UCSD-AML1 (cell line): ENCODE measurements at regions not wholly inside any gene's neighbourhood (a gene's known extent, or its start where the extent isn't known, plus 50 kb on each side); places are given as distances from the start of the nearest gene placed in this dataset.
"Not testable (repeated sequence)": the region's sequence is repeated elsewhere in the genome, so short reads cannot be mapped to it uniquely, and the experiment has no call there.

ENCODE experiments used
- DNase-seq: peaks from one replicate; lab custom pipeline; 2025; ENCODE audit not compliant: unreplicated experiment; lab: John Stamatoyannopoulos, UW

- DNase-seq, result no peak
These were observed 104.6 kb downstream of the ENC1 start for GRCh38 chr5:74535926-74536325.

GRCh38 chr5:74534397-74535129, 106.0 kb downstream of the ENC1 start:
- DNase-seq, result no peak

- DNase-seq, result no peak
These were observed 110.0 kb downstream of the ENC1 start for GRCh38 chr5:74530326-74531050.

- DNase-seq, result no peak
These were observed 111.4 kb downstream of the ENC1 start for GRCh38 chr5:74529101-74529500.

- no peak for DNase-seq
These were observed 114.4 kb downstream of the ENC1 start for GRCh38 chr5:74526111-74526510.

- DNase-seq, result not testable (repeated sequence)
These were observed 115.8 kb downstream of the ENC1 start for GRCh38 chr5:74524767-74525166.

GRCh38 chr5:74523698-74524097, 116.8 kb downstream of the ENC1 start:
- DNase-seq, result not testable (repeated sequence)

GRCh38 chr5:74522838-74523237, 117.7 kb downstream of the ENC1 start:
- DNase-seq, result not testable (repeated sequence)

GRCh38 chr5:74521401-74521800, 119.1 kb downstream of the ENC1 start:
- no peak for DNase-seq

GRCh38 chr5:74519679-74520078, 120.8 kb downstream of the ENC1 start:
- no peak for DNase-seq

GRCh38 chr5:74519161-74519571, 121.4 kb downstream of the ENC1 start:
- DNase-seq, result no peak

GRCh38 chr5:74517700-74518099, 122.8 kb downstream of the ENC1 start:
- DNase-seq, result no peak

GRCh38 chr5:74516211-74516636, 124.3 kb downstream of the ENC1 start:
- DNase-seq, result no peak

GRCh38 chr5:74514888-74515551, 125.5 kb downstream of the ENC1 start:
- DNase-seq, result no peak

- DNase-seq, result not testable (repeated sequence)
These were observed 128.8 kb downstream of the ENC1 start for GRCh38 chr5:74511770-74512169.

GRCh38 chr5:74510476-74511075, 130.0 kb downstream of the ENC1 start:
- no peak for DNase-seq

- DNase-seq, result no peak
These were observed 133.0 kb downstream of the ENC1 start for GRCh38 chr5:74507370-74508005.

- no peak for DNase-seq
These were observed 134.4 kb downstream of the ENC1 start for GRCh38 chr5:74506119-74506518.

GRCh38 chr5:74504463-74504862, 136.1 kb downstream of the ENC1 start:
- no peak for DNase-seq

GRCh38 chr5:74502479-74502950, 138.0 kb downstream of the ENC1 start:
- DNase-seq, result no peak
